ENCODE measurements at regions not wholly inside any gene's neighbourhood (a gene's known extent, or its start where the extent isn't known, plus 50 kb on each side); places are given as distances from the start of the nearest gene placed in this dataset.

DNA sequence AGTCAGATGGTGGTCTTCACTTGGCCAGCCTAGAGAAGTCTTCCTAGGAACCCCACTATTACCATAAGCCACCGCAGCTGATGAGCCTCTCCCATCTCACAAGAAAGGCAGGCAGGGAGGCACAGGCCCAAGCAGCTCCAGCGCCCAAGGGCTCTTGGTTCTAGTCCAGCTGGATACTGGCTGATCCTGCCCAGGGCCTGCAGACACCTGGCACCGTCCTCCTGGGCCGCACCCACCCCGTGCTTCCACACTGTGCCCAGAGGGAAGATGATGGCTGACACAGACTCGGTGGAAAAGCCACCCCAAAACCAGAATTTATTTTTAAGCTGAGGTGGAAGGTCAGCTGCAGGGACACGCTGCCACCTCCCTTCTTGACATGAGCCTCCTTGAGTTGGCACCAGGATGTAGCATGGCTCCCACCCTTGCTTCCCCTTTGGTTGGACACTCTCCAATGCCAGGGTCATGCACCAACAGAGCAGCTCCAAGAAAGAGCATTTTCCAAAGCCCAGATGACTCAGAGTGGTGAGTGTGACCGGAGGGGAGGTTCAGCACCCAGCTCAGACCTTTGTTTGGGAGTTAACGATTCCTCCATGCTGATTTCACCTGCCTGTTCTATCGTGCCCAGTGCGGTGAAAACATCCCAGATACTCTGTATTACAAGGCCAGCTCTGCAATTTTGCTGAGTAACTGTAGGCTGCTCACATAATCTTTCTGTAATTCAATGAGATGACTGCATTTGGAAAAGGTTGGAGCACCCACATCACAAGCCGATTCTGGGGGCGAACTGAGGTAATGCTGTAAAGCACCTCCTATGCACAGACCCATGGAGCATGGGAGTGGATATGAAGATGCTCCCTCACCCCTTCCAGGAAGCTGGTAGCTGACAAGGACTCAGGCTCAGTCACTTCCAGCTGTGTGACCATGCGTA, 63.1 kb upstream of the SLC2A1 start:
- TF ChIP-seq, protein P1, sequence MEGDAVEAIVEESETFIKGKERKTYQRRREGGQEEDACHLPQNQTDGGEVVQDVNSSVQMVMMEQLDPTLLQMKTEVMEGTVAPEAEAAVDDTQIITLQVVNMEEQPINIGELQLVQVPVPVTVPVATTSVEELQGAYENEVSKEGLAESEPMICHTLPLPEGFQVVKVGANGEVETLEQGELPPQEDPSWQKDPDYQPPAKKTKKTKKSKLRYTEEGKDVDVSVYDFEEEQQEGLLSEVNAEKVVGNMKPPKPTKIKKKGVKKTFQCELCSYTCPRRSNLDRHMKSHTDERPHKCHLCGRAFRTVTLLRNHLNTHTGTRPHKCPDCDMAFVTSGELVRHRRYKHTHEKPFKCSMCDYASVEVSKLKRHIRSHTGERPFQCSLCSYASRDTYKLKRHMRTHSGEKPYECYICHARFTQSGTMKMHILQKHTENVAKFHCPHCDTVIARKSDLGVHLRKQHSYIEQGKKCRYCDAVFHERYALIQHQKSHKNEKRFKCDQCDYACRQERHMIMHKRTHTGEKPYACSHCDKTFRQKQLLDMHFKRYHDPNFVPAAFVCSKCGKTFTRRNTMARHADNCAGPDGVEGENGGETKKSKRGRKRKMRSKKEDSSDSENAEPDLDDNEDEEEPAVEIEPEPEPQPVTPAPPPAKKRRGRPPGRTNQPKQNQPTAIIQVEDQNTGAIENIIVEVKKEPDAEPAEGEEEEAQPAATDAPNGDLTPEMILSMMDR (IDR thresholded peaks at IDR 0.05; ENCODE audit: insufficient read depth, low read depth, low read length) = no peak
- TF ChIP-seq EZH2 (IDR thresholded peaks at IDR 0.05; ENCODE audit: insufficient read depth, low read length) = no peak
